ENCODE measurements at regions not wholly inside any gene's neighbourhood (a gene's known extent, or its start where the extent isn't known, plus 50 kb on each side); places are given as distances from the start of the nearest gene placed in this dataset.

DNA sequence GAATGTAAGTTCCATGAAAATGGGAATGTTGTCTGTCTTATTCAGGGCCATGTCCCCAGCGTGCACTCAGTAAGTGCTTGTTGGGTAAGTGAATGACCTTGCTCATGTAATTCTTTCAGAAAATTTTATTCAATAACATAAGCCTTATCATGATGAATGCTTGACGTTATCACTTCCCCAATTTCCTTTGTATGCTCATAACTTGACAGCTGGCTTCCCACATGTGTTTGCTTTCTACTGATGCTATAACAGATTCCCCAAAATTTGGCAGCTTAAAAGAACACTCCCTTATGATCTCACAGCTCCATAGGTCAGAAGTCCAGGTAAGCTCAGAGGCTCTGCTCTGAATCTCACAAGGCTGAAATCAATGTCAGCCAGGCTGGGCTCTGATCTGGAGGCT, 155.8 kb upstream of the POU2AF2 start:
- H3K4me3 ChIP-seq (ENCODE audit: low read length): no peak overlapping the region
- no peak for TF ChIP-seq CTCF (conservative IDR thresholded peaks at IDR 0.05; ENCODE audit: low read depth, low read length)
- no peak for DNase-seq (ENCODE audit: low read depth)

- no peak for DNase-seq (ENCODE audit: low read depth)
- TF ChIP-seq CTCF (conservative IDR thresholded peaks at IDR 0.05; ENCODE audit: low read depth, low read length): no peak
- H3K4me3 ChIP-seq (ENCODE audit: low read length): no peak overlapping the region
These were observed 156.6 kb upstream of the POU2AF2 start for GRCh38 chr11:111088847-111089355.

- no peak for DNase-seq (ENCODE audit: low read depth)
- no peak for TF ChIP-seq CTCF (conservative IDR thresholded peaks at IDR 0.05; ENCODE audit: low read depth, low read length)
- H3K4me3 ChIP-seq (ENCODE audit: low read length): no peak overlapping the region
These were observed 159.5 kb upstream of the POU2AF2 start for GRCh38 chr11:111086058-111086457.

DNA sequence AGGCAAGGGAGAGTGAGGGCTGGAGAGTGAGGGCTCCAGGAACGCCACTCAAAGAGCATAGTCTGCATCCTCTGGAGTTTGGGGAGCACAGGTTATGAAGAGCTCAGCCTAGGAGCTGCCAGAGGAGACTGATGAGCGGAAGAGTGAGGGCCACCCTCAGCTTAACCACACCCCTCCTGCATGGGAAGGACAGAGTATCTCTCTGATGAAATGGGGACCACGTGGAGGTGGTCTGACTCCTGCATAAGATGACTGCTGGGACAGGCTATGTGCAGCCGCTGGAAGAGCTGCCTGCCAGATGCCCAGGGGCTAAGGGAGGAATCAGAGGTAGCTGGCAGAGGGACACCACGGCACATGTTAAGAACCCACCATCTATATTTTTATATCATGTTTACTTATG, 162.9 kb upstream of the POU2AF2 start:
- no peak for DNase-seq (ENCODE audit: low read depth)
- no peak overlapping the region for H3K4me3 ChIP-seq (ENCODE audit: low read length)
- no peak for TF ChIP-seq CTCF (conservative IDR thresholded peaks at IDR 0.05; ENCODE audit: low read depth, low read length)

DNA sequence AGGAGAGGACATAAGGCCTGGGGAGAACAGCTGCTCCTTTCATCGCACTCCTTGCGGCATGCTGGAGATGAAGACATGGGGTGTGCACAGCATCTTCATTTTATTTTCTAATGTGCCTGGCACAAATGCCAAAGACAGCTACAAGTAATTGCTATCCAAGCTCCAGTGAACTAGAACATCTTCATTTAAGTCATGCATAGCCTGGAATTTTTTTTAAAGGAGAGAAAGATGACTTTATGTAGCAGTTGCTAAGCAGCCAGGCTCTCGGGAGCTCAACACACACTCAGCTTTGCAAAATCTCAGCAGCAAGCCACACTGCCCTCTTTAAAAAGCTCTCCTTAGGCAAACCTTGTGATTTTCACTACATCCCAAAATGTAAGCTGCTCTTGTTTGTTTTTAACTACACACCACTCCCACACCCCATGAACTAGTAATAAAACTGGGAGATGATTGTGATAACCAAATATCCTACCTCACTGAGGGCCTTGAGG, 164.5 kb upstream of the POU2AF2 start:
- no peak for TF ChIP-seq CTCF (conservative IDR thresholded peaks at IDR 0.05; ENCODE audit: low read depth, low read length)
- DNase-seq (ENCODE audit: low read depth): no peak
- H3K4me3 ChIP-seq (ENCODE audit: low read length): no peak overlapping the region

DNA sequence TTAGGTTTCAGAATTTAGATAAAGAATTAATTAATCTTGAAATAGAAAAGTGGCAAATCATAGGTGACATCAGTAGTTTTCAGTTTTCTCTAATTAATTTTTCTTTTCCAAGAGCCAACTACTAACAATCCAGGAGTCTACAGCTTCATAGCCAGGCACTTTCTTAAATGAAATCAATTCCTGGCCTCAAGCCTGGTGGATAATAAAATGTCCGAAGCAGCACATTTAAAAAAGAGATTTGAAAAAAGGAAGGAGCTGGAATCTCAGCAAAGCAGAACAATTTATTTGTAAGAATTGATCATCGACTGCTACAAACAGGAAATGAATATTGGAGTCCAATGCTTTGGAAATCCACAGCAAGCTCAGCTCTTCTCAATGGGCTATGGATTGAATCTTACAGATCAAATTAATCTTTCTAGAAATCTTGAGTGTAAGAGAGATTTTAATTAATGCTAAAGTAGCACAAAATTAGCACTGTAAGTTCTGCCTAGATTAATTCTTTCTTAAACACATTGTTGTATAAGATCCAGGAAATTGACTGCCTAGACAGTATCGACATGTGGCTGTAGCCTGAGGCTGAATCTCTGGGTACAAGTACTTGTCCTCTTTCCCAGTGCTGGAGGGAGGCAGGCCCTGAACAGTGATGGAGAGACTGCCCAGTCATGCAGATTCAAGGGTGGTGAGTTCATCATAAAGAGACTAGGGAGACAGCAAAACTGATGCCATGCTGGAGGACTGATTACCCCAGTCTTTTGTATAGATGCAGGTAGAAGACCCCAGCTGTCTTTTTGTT, 167.8 kb upstream of the POU2AF2 start:
- DNase-seq (ENCODE audit: low read depth): no peak
- TF ChIP-seq CTCF (conservative IDR thresholded peaks at IDR 0.05; ENCODE audit: low read depth, low read length): no peak

GRCh38 chr11:111069066-111069465, 176.5 kb upstream of the POU2AF2 start:
- peak; percentile 25 for TF ChIP-seq CTCF (conservative IDR thresholded peaks at IDR 0.05; ENCODE audit: low read depth, low read length)
- H3K4me3 ChIP-seq (ENCODE audit: low read length): no peak overlapping the region
- DNase-seq (ENCODE audit: low read depth): no peak

More for the DNA sequence above, 167.8 kb upstream of the POU2AF2 start:
- H3K4me3 ChIP-seq (ENCODE audit: low read length): no peak overlapping the region
